HG02571 (cell line): ENCODE measurements at regions not wholly inside any gene's neighbourhood (a gene's known extent, or its start where the extent isn't known, plus 50 kb on each side); places are given as distances from the start of the nearest gene placed in this dataset.

Experiments
- ATAC-seq: cut with Tn5 transposase; IDR thresholded peaks from one replicate; pipeline ENCODE4 v1.9.1; 2021; ENCODE audit warnings: mild to moderate bottlenecking, moderate library complexity; ENCODE audit not compliant: unreplicated experiment

DNA sequence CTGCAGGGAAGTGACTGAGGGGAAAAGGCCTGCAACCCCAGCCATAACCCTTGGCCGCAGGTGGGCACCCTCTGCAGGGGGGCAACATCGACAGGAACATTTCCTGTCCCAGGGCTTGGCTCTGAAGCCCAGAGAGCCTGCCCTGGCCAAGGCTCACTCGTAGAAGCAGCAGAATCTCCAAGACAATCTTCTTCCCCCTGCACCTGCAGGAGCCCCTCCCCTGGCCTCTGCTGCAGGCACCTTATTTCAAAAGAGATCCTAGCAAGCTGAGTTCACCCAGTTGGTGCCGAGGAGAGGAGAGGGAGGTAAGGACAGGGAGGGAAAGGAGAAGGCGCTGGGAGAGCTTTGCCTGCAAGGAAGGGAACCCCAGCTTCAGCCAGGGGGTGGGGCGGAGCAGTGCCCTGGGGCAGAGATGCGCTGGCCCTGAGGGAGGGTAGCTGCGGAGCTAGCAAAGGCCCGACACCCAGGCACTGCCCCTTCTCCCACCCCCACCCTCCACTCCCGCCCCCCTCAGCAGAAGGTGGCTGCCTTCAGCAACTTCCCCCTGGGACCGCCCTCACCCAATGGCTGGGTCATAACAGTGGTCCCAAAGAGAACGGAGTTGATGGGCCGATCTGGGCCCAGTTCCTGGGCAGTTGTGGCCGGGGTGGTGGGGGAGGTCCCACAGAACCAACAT is 104.3 kb upstream of the TNRC6C start:
- no peak for ATAC-seq

GRCh38 chr17:77854759-77855745 is 103.5 kb upstream of the TNRC6C start:
- ATAC-seq, result no peak

- no peak for ATAC-seq
These were observed 101.8 kb upstream of the TNRC6C start for GRCh38 chr17:77856551-77857305.

GRCh38 chr17:77857306-77857555 is 101.3 kb upstream of the TNRC6C start:
- no peak for ATAC-seq

GRCh38 chr17:77857613-77858012 is 100.9 kb upstream of the TNRC6C start:
- no peak for ATAC-seq

GRCh38 chr17:77858291-77859034 is 100.0 kb upstream of the TNRC6C start:
- ATAC-seq, result no peak

DNA sequence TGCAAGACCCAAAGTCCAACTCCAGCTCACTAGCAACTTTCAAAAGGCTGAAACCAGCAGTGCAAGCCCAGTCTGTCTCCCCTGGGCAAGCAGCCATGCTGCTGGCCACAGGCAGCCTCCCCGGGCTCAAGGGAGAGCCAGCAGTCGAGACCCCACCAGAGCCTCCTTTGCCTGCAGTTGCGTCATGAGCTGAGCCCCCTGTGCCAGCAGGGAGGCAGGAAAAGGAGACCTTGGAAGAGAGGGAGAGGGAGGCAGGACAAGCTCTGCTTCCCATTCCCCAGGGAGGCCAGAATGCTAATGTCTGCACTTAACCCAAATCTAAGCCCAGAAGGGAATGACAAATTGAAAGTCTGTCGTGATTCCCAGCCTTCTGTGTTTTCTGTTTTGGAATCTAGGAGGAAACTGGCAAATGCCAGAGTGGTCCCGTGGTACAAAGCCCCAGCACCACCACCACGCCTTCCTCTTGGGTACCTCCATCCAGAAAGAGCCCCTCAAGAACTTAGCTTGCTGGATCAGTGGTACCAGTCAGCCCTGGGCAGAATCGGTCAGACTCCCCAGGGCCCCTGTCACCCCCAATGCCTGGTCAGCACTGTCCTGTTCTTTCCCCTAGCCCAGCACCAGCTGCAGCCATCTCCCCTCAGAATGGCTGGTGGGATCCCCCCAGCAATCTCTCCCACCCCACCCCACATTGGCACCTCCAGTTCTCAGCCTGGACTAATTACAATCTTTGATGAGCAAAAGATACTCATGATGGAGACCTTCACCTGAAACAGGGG is 99.3 kb upstream of the TNRC6C start:
- no peak for ATAC-seq

GRCh38 chr17:77861133-77861695 is 97.3 kb upstream of the TNRC6C start:
- no peak for ATAC-seq

- ATAC-seq, result no peak
These were observed 96.4 kb upstream of the TNRC6C start for GRCh38 chr17:77861981-77862645.

GRCh38 chr17:77862890-77863813 is 95.4 kb upstream of the TNRC6C start:
- ATAC-seq, result no peak

GRCh38 chr17:77863814-77864161 is 94.7 kb upstream of the TNRC6C start:
- no peak for ATAC-seq

DNA sequence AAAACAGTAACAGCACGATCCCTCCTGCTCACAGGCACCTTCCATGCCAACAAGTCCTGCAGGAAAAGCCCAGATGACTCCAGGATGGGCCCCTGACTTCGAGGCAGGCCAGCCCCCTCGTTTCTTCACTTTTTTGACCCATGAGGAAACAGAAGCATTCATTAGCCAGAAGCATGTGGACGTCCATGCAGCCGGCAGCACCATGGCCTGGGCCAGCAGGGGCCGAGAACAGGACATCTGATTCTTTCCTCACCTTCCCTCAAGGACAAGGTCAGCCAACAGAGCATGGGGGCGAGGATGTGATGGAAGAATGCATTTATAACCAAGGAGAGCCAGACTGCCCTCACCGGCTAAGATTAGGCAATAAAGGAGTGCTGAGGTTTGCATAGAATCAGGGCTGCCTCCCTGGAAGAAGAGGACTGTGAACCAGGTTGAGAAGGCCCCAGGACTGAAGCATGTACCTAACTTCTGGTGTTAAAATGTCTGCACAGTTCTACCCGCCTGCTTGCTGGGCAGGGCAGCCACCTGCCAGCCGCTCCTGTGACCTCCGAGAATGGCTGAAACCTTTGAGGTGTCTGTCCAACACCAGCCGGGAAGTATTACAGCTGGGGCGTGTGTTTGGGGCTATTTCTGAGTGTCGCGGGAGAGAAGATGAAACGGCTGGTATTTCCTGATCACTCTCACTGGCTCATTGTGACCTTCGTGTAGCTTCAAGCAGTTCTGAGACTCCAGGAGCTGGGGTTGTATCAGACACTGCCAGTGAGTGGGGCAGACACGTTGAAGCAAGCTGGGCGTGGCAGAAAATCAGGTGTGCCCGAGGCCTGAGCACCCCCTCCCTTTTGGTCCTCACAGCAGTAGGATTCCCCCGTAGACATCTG is 94.0 kb upstream of the TNRC6C start:
- no peak for ATAC-seq

DNA sequence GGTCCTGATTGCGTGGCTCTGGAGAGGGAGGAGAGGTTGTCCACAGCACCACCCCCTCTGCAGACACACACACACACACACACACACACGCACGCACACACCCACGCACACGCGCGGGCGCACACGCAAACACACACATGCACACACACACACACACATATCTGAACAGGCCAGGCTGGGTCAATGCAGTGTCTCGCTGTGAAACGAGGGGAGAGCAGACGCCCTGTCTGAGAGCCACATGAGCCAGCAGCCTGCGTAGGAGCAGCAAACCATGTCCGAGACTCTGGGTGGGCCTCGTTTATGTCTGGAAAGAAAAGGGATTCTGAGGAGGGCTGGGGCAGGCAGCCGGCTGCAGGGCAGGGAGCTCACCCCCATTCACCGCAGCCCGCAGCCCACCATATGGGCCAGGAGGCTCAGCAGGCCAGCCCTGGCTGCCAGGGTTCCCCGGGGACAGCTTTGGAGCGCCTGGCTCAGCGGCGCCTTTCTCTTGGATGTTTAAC is 93.3 kb upstream of the TNRC6C start:
- no peak for ATAC-seq

- ATAC-seq, result no peak
These were observed 92.8 kb upstream of the TNRC6C start for GRCh38 chr17:77865716-77866115.

DNA sequence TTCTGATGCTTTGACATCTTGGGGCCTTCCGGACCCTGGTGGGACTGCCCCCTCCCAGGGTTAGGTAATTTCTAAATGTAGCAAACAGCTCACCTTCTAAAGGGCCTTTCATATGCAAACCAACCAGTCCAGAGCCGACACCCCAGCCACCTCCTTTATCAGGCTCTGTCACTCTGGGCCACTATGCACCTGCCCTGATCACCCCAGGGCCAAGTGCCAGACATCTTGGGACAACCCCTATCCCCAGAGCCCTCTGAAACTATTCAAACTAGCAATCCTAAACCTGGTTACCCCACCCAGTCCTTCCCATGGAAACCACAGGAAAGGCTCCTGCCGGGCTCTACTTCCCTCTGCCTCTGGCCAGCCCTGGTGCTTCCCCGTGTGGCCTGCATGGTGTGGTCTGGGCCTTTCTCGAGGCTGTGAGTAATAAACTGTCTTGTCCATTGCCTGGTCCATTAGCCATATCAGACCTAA is 91.2 kb upstream of the TNRC6C start:
- ATAC-seq, result no peak

DNA sequence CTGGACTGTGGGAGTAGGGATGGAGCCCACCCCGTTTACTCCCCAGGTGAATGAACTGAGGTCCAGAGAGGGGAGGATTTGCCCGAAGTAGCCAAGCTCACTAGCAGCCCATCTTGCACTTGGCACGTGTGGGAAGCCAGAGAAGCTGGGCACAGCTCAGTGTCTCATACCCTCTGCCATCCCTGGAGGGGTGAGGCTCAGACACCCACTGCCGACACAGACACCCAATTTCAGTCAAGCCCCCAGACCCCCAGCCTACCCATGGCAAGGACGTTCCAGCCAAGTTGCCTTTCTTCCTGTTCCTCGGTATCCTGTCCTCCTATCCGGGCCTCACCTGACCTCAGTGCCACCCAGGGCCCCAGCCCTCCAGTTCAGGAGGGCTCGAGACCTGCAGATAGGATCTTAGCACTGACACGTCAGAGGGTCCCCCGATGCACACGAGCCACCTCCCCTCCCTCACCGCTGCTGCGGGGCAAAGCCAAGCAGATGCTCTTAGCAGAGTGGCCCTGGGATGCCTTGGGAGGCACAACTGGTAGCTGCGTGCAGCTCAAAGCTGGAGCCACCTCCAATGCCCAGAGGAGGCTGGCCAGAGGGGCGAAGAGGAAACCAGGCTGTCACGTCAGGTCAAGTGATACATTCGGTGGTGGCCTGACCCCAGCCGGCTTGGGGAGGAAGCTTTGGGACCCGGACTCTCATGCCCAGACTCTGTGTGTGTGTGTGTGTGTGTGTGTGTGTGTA is 90.4 kb upstream of the TNRC6C start:
- ATAC-seq, result no peak
